NCI-H446 (cell line): ENCODE measurements at regions not wholly inside any gene's neighbourhood (a gene's known extent, or its start where the extent isn't known, plus 50 kb on each side); places are given as distances from the start of the nearest gene placed in this dataset.
"Not testable (repeated sequence)": the region's sequence is repeated elsewhere in the genome, so short reads cannot be mapped to it uniquely, and the experiment has no call there.

Experiments used
- DNase-seq, 2 experiments: peaks; one replicate each; lab custom pipeline; 2025; lab: John Stamatoyannopoulos, UW

- DNase-seq: no peak
These were observed 171.8 kb upstream of the GSE1 start for GRCh38 chr16:85441189-85441889.

GRCh38 chr16:85441890-85442670 is 171.0 kb upstream of the GSE1 start:
- no peak for DNase-seq

- no peak for DNase-seq
These were observed 170.0 kb upstream of the GSE1 start for GRCh38 chr16:85443116-85443515.

GRCh38 chr16:85443531-85443930 is 169.6 kb upstream of the GSE1 start:
- no peak for DNase-seq

GRCh38 chr16:85445064-85445778 is 167.9 kb upstream of the GSE1 start:
- DNase-seq: peak; percentile 77 to 93

- peak; percentile 78 to 90 for DNase-seq
These were observed 167.3 kb upstream of the GSE1 start for GRCh38 chr16:85445779-85446222.

GRCh38 chr16:85446951-85447692 is 166.0 kb upstream of the GSE1 start:
- DNase-seq: no peak

- DNase-seq: no peak
These were observed 165.3 kb upstream of the GSE1 start for GRCh38 chr16:85447693-85448313.

GRCh38 chr16:85448557-85449190 is 164.4 kb upstream of the GSE1 start:
- DNase-seq: peak; percentile 43 to 76

- DNase-seq: peak in 1 of 2 experiments; percentile 76
These were observed 163.8 kb upstream of the GSE1 start for GRCh38 chr16:85449191-85449884.

GRCh38 chr16:85449885-85450245 is 163.3 kb upstream of the GSE1 start:
- no peak for DNase-seq

GRCh38 chr16:85451142-85451541 is 162.0 kb upstream of the GSE1 start:
- not testable (repeated sequence) for DNase-seq

- no peak for DNase-seq
These were observed 161.3 kb upstream of the GSE1 start for GRCh38 chr16:85451641-85452363.

- no peak for DNase-seq
These were observed 160.5 kb upstream of the GSE1 start for GRCh38 chr16:85452364-85453193.

- DNase-seq: no peak
These were observed 159.9 kb upstream of the GSE1 start for GRCh38 chr16:85453194-85453678.

- no peak for DNase-seq
These were observed 159.4 kb upstream of the GSE1 start for GRCh38 chr16:85453703-85454102.

GRCh38 chr16:85454171-85454872 is 158.8 kb upstream of the GSE1 start:
- DNase-seq: peak in 1 of 2 experiments; percentile 45

GRCh38 chr16:85455534-85455933 is 157.6 kb upstream of the GSE1 start:
- no peak for DNase-seq
